Hematopoietic multipotent progenitor cell treated with erythropoietin and hydrocortisone succinate and interleukin-3 and kit ligand, for 17 days (in vitro differentiated cells): ENCODE measurements at regions not wholly inside any gene's neighbourhood (a gene's known extent, or its start where the extent isn't known, plus 50 kb on each side); places are given as distances from the start of the nearest gene placed in this dataset.

Source experiments
- DNase-seq: peaks from one replicate; pipeline ENCODE4 v3.0.0-alpha.2; 2015; ENCODE audit warnings: low spot score

DNA sequence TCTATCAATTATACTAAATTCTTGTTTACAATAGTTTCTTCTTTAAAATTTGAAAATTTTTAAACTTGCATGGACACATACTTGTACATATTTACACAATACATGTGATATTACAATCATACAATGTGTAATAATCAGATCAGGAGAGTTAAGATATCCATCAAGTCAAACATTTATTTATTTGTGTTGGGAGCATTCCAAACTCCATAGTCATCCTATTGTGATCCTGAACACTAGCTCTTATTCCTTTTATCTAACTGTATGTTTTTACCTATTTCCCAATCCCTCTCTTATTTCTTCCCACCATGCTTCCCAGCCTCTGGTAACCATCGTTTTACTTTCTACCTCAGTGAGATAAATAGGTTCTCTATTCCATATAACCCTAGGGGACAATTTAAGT, 1219.2 kb downstream of the ZPLD1 start:
- DNase-seq, result no peak

DNA sequence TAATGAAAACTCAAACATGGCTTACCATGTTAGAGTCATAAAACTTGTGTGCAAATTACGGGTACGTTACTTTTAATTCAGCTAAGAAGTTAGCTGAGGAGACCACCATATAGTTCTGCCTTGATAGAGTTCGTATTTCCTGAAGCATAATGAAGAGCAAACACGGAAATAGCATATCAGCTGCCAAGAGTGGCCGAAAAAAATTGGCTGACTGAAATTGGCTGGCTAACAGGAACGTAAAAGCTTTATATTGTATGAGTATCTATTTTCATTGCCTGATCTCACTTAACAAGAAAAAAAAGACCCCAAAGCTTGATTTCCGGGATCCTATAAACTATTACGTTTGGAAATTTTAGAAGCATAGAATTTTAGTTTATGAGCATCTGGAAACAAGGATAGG, 1222.9 kb downstream of the ZPLD1 start:
- no peak for DNase-seq

DNA sequence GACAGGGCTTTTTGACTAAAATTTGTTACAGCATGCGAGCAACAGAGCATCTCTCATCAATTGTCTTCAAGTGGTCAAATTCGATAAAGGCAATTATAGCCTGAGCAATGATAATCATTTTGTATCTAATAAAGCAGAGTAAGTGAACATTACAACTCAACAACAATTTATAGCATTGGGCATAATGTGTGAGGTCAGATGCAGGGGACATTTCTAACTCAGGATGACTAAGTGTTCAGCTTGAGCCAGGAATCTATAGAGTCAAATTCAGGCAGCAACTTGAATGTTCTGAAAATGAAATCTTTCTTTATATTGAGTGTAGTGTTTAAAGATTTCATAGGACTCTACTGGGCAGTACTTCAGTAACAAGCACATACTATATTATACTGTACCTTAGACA, 1226.0 kb downstream of the ZPLD1 start:
- no peak for DNase-seq

DNA sequence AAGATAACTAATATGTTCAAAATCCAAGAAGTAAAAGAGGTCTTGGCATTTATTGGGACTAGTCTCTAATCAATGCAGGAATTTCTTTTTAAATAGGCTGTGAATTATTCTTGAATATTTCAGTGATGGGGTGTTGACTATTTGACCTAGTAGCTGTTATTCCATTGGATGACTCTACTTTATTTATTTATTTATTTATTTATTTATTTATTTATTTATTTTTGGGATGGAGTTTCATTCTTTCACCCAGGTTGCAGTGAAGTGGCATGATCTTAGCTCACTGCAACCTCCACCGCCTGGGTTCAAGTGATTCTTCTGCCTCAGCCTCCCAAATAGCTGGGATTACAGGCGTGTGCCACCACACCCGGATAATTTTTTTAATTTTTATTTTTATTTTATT, 1227.8 kb downstream of the ZPLD1 start:
- no peak for DNase-seq

DNA sequence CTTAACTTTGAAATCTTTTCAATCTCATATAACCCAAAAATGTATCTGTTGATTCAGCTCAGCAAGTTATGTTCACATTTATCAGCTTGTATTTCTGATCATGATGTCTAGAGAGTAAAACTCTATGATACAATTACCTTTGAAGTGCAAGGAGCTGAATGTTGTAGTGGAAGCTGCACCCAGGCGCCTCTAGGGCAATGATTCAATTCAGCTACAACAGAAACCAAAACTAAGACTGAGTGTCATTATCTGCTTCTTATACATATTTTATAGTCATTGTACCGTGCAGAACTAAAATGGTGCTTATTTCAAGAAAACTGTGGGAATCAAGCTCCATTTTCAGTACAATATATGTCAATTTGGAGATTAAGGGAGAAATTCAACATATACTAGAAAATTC, 1237.5 kb downstream of the ZPLD1 start:
- no peak for DNase-seq

DNA sequence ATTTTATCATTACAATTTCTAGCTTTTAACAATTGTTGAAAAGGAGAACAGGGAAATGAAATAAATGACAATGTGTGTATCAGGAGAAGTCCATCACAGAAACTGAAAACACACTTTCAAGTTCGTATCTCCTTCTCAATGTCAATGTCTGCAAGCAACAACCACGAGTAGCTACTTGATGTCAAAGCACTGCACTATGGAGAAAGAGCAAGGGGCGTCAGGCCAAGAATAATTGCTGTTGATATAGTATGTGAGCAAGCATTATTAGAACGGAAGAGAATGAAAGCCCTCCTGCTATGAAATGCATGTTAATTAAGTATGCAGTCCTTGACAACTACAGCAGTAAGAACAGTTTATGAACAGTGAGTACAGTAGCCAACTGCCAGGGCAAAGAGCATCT, 1250.1 kb downstream of the ZPLD1 start:
- no peak for DNase-seq

DNA sequence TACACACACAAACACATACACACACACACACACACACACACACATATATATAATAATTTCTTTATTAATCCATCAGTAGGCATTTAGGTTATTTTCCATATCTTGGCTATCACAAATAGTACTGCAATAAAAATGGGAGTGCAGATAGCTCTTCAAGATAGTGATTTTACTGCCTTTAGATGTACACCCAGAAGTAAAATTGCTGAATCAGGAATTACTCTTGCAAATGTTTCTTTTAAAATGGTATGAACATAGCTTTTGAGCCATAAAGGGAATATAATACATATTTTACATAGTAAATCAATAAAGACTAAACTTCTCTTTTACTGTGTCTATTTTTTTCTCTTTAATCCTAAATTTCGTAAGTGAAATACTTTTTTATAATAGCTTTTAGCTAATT, 1251.1 kb downstream of the ZPLD1 start:
- no peak for DNase-seq

DNA sequence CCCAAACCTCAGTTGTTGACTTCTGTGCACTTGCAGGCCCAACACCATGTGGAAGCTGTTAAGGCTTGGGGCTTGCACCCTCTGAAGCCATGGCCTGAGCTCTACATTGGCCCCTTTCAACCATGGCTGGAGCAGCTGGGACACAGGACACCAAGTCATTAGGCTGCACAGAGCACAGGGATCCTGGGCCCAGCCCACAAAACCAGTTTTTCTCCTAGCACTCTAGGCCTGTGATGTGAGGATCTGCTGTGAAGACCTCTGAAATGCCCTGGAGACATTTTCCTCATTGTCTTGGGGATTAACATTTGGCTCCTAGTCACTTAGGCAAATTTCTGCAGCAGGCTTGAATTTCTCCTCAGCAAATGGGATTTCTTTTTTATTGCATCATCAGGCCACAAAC, 1255.7 kb downstream of the ZPLD1 start:
- DNase-seq, result no peak

DNA sequence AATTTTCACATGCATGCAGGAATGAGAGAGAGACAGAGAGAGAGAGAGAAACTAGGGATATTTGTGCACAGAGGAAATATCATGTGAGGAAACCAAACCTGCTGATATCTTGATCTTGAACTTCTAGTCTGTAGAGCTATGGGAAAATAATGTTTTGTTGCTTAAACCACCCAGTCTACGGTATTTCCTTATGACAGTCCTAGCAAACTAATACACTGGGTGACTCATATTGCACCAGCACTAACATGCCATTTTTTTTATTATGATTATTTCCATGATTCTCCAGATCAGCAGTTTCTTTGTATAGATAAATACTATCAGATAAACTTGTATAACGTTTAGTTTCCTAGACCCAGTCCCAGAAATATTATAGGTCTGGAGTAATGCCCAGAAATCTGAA, 1259.0 kb downstream of the ZPLD1 start:
- DNase-seq, result no peak

DNA sequence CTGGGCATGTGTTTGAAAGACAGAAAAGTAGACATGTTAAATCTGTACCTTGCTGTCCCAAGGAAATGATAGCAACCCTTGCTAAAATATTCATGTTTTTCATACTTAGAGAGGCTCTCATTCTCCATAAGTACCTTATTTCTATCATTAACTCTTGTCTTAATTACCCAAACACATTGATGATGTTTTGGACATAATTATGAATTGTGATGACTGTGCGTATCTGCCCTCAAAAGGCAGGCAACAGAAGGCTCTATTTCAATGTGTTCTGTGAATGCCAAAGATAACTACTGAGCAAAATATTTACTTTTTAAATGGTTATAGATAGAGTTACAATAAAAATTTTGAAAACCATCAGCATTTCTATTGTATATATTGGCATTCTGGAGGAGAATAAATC, 1263.8 kb downstream of the ZPLD1 start:
- no peak for DNase-seq

DNA sequence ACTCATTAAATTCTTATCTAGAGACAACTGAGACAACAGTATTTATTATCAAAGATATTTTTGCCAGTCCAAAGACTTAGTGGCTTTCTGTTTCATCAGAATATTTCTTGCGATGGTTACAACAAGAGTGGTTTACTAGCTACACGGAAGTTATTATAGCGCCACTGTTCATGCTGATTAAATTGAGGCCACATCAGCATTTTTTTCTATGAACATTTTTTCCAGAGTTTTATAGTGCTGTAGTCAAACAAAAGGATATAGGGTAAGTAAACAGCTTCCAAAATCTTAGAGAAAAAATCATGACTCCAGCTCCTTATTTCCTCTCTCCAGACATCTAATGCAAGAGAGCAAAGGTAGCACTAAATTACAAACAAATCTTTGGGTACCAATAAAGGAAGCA, 1264.4 kb downstream of the ZPLD1 start:
- no peak for DNase-seq

DNA sequence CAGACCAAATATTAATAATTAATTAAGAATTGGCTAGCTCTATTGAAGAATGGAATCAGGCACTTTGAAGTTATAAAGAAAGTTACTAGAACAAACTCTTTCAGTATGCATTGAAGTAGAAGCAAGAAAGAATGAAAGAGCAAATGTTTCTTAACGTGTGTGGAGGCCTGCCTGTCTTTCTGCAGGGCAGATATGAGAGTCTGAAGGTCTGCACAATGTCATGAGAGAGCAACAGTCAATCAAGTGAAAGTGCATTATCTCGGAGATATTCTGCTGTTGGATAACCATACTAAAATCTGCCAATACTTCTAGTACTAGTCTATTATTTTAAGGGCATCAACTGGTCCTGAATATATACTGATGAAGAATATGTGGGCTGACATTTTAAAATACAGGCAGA, 1270.8 kb downstream of the ZPLD1 start:
- no peak for DNase-seq

DNA sequence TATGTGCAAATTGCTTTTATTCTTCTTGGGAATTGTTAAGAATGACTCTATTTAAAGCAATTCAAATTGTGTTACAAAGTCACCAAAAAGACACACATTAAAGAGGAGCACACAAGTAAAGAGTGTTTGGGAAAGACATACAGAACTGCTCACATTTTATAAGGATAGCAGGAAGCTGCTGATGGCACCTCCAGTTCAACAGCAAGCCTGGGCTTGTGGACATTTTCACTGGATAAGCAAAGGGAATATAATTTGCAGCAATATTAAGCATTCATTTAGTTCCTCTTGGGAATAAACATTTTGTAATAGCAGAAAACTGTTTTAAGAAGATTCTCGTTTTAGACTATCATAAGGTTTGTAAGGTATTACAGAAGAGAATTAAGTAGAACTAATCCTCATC, 1271.9 kb downstream of the ZPLD1 start:
- no peak for DNase-seq

DNA sequence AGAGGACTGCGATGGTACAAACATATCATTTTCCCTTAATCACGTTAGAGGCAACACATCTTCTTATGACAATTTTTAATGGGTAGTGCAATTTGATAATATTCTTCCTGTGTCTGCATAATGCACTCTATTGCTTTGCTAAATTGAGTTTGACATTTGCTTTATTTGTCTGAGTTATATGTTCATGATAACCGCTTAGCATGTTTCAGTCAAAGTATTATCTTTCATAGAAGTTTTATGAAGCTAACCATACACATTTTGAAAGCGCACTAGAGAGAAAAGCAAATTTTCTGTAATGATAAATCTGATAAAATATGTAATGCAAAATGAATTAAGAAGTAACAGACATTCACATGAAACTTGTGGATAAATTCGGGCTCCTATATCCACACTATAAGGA, 1276.9 kb downstream of the ZPLD1 start:
- no peak for DNase-seq

DNA sequence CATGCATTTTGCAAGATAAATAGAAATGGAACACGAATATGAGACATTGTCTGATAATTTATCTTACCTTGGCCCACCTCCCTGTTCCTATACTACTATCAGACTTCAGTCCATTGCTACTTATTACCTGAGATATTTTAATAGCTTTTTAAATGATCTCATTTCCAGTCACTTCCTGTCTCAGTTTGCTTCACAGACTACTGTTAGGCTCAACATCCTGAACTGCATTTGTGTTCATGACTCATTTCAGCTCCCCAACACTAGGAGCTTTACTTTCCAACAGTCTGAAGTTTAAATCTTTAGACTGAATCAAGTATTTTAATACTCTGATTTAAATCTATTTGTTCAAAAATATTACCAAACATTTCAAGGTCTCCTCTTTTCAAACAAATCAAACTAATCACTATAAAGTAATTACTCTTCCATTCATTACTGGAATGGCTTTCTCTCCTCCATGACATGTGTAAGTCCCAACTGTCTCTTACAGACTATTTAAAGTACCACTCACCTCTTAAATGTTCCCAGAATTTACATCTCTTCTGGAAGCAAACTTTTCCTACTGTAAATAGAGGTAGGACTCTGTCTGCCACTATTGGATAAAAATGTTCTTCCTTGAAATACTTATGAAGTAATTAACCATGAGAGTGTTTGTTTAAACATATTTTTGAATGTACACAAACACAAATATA, 1277.6 kb downstream of the ZPLD1 start:
- DNase-seq, result no peak

DNA sequence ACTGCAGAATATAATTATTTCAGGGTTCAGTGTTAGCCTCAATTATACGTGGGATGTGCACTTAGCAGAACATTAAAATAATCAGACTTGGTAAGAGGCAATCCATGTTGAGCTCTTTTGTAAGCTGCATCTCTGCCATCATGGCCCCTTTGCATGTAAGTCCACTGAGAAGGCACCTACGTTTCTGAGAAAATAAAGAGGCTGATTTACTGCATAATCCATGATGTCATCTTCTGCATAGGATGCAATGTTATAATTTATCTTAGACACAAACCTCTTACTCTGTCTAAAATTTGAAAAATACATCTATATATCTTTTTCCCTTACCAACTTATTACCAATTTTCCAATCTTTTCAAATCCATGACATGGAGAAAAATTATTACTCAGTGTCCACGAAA, 1294.7 kb downstream of the ZPLD1 start:
- DNase-seq, result no peak

DNA sequence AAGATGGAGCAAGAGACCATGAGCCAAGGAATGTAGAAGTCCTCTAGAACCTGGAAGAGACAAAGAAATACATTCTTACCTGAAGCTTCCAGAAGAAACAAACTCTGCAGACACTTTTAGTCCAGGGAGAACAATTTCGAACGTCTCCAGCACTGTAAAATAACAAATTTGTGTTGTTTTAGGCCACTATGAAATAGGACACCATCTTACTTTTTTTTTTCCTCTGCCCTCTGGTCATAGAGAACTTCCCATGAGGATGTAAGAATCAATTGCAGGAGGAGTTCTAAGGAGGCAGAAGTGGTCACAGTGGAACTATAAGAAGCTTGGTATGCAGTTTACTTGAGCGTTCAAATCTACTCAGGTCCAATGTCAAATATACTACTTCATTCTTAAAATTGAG, 1295.9 kb downstream of the ZPLD1 start:
- no peak for DNase-seq

DNA sequence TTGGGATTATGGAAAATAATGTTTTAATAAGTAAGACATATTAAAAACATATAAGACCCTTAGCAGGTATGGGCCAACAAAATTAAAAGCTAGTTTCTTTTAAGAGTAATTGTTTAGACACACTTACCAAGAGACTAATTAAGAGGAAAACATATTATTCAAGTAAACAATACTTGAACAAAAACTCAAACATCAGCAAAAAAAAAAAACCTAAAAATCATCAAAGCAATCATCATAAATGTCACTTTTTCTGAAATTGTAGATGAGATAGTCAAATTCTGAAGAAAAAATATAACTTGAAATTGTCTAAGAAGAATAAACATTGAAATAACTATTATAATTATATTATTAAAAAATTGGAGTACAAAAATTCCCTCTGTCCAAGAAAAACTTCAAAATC, 1318.2 kb downstream of the ZPLD1 start:
- DNase-seq, result no peak

DNA sequence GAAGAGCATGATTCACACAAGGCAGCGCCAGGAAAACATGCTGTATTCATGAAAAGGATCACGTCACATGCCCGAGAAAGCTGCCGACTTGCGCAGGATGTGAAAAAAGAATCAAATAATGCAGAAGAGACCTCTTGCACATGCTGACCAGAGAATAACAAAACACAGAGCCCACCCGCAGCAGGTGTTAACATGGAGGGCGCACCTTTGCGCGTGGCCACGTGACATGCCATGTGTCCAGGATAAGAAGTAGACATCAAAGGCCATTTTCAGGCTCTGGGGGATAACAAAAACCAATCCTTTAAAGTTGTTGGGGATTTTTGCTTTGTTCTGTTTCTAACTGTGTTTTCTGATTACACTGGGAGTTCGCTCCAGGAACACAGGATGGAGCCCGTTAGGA, 1332.8 kb downstream of the ZPLD1 start:
- DNase-seq, result no peak

DNA sequence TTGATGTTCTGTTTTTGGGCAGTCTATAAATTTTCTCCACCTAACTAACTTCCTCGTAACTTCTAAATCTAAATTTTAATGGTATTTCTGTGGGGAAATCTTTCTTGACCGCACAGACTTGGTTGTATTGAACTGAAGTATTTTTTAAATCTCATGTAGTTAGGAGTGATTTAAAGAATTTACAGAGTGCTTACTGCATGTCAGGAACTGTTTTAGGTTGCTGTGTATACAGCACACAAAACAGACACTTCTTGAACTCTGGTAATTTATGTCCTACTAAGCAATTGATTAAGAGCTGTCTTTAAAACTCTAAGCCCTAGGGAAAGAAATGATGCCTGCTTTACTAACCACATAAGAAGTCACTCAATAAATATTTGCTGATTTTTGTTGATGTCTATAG, 1350.2 kb downstream of the ZPLD1 start:
- DNase-seq, result no peak

DNA sequence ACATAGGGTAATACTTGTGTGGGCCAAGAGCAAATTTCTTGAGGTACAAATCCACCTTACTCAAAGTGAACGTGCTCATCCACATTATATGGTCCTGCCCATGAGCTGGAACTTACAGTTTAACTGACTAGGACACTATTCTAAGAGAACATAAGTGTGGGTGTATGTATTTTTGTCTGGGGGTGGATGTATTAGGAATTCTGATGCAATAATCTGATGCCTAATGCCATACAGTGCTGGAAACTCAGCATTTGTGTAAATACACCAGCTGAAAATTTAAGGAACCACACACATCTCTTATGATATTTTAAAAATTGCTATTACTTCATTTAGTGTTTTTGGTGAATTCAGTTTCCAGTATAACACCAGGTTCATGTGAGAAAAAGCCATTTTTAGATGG, 1350.7 kb downstream of the ZPLD1 start:
- no peak for DNase-seq

DNA sequence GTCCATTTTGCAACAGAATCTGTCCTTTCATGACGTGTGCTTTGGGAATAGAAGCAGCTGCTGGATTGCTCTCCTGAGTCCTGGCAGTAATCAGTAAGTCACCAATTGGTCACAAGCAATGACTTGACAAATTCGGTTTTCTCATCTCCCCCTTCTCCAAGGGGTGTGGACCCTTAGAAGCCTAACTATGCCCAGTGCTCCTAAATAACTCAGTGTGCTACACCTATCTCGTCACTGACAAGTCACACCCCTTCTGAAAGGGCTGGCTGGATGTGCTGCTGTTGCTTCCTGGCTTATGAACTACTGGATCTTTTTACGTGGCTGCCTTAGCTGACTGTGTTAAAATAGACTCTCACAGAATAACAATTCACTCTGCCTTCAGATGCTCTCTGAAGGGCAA, 1351.5 kb downstream of the ZPLD1 start:
- no peak for DNase-seq

DNA sequence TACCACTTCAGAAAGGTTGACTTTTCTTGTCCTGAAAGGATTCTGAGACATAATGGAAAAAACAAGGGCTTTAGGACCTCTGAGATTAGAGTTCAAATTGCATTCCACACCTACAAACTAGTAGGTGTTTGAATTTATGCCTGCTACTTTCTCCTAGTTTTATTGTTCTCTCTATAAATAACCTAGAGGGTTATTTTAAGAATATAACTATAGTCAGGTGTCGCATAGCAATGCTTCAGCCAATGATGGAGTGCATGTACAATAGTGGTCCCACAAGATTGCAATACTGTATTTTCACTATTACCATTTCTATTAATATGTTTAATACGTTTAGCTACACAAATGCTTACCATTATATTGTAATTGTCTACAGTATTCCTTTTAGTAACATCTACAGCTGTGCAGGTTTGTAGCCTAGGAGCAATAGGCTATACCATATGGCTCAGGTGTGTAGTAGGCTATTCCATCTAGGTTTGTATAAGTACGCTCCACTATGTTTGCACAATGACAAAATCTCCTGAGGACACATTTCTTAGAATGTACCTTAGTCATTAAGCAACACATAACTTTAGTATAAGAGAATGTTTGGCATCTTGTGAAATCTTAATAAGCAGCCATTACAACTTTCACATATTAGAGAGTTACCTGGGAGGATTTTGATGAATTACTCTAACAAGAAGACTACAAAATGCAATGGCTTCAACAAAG, 1352.5 kb downstream of the ZPLD1 start:
- no peak for DNase-seq

DNA sequence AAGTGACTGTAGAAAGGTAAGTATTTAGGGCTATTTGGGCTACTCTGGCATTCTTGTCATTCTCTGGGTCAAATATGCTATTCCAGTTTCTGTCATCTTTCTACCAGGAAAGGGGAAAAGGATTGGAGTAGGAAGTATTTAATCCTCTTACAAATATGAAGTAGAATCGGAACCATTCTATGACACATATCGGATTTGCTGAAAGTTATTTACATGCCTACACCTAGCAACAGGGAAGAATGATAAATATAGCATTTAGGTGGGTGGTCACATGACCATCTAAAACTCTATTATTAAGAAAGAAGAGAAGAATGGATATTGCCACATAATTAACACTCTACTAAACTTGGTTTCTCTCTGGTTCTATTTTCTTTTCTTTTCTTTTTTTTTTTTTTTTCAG, 1353.1 kb downstream of the ZPLD1 start:
- DNase-seq, result no peak
